Fibroblast of pulmonary artery (primary cell): ENCODE measurements at regions not wholly inside any gene's neighbourhood (a gene's known extent, or its start where the extent isn't known, plus 50 kb on each side); places are given as distances from the start of the nearest gene placed in this dataset.

ENCODE experiments used
- DNase-seq: peaks from one replicate; pipeline ENCODE4 v3.0.0-alpha.2; 2010; ENCODE audit warnings: low read depth
- H3K4me3 ChIP-seq: replicated peaks from 2 replicates; pipeline ENCODE4 v1.5.1; 2011; ENCODE audit warnings: low read depth, mild to moderate bottlenecking, control low read depth, low read length, moderate library complexity
- TF ChIP-seq, protein P1 (sequence below): IDR thresholded peaks from 2 replicates; pipeline ENCODE4 v1.5.1; 2011; ENCODE audit warnings: mild to moderate bottlenecking, control low read depth, low read length, inconsistent platforms; ENCODE audit errors: missing control alignments

DNA sequence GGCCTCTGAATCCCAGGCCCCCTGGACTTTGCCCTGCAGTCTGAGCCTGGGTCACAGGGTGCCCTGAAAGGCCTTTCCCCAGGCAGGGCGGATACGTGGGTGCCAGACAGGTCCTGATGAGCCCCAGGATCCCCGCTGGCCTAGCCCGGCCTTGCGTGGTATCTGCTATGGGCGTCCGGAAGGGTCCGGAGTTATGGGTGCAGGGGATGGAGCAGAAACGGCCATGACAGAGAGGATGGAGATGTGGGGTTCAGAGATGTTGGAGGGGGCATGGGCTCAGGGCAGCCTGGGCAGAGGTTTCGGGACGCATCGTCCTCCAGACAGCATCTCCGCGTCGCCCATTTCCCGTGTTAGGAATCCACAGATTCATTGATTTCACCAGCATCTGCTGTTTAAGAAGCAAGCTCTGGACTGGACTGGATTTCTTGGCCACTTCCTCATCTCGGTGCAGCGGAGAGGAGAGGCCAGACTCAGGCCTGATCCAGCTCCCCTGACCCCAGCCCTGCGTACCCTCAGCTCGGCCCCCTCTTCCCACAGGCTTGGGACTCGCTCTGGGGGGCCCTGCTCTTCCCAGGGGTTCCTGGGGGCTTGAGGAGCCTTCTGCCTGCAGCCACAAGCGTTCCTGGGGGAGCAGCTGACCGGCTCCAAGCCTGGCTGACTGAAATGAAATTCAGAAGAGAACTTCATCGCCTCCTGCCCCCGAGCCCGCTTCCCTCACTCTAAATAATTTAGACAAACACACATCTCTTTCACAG is 86.9 kb upstream of the ADRA2C start:
- no peak overlapping the region for H3K4me3 ChIP-seq
- TF ChIP-seq, protein P1, sequence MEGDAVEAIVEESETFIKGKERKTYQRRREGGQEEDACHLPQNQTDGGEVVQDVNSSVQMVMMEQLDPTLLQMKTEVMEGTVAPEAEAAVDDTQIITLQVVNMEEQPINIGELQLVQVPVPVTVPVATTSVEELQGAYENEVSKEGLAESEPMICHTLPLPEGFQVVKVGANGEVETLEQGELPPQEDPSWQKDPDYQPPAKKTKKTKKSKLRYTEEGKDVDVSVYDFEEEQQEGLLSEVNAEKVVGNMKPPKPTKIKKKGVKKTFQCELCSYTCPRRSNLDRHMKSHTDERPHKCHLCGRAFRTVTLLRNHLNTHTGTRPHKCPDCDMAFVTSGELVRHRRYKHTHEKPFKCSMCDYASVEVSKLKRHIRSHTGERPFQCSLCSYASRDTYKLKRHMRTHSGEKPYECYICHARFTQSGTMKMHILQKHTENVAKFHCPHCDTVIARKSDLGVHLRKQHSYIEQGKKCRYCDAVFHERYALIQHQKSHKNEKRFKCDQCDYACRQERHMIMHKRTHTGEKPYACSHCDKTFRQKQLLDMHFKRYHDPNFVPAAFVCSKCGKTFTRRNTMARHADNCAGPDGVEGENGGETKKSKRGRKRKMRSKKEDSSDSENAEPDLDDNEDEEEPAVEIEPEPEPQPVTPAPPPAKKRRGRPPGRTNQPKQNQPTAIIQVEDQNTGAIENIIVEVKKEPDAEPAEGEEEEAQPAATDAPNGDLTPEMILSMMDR = no peak
- DNase-seq = no peak

DNA sequence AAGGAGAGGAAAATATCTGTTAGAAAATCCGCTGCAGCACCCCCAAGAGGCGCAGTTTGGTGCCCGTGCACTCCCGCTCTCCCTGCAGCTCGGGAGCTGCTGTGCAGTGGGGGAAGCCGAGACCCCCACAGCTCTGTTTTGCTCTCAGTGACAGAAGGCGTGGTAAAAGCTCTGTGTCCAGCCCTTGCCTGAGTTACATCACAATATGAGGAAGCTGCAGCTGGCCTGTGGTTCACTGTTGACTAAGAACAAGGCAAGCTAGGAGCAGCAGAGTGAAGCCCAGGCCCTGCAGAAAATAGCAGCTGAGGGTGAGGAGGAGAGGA is 88.5 kb upstream of the ADRA2C start:
- DNase-seq = no peak
- TF ChIP-seq, protein P1 = no peak
- no peak overlapping the region for H3K4me3 ChIP-seq

DNA sequence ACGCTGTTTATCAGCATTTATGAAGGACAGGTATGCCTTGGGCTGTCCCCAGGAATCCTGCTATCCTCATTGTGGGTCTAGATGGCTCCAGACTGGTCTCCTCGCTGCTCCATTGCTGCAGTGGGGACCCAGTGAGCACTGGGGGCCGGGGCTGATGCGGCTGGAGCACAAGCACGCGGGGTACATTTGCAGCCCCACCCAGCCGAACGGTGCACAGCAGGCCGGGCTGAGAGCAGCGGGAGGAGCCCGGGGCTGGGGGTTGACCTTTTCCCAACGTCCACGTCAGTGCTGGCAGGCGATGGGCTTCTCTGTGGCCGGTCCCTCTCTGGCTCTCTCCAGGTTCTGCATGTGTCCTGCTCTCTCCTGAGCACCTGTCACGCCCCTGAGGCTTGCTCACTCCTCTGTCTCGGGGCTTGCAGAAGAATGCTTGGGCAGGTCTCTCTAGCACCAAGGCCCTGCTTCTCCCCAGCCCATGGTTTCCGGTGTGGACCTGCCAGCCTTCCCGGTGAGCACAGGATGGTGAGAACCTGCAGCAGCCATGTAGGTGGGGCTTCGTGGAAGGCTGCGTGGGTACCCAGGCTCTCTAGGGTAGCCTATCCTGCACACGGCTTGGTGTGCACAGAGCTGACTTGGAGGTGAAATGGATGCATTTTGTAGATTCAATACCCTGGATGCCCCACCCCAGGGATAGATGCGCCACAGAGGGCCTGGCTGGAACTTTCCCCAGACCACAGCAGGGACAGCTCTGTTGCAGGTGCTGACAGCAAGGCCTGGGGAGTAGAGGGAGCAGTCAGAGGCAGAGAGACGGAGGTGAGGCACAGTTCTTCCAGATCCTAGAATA is 89.1 kb upstream of the ADRA2C start:
- H3K4me3 ChIP-seq = no peak overlapping the region
- TF ChIP-seq, protein P1 = no peak
- DNase-seq = no peak

DNA sequence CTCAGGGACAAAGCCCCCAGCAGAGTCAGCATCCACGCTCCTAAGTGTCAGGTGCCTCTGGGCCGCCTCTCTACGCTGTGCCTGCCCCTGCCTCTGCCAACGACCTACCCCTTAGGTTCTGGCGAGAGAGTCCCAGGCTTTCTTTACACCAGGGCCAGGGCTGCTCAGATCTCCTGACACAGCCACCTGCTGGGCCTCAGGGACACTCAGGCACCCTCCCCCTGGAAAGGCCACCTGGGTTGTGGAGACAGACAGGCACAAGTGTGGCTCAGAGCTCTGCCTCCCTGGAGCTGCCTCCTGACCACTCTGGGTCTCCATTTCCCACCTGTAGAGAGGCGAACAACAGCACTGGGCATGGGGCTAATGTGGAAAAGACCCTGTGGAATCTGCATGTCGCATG is 90.0 kb upstream of the ADRA2C start:
- DNase-seq = no peak
- no peak overlapping the region for H3K4me3 ChIP-seq
- TF ChIP-seq, protein P1 = no peak

DNA sequence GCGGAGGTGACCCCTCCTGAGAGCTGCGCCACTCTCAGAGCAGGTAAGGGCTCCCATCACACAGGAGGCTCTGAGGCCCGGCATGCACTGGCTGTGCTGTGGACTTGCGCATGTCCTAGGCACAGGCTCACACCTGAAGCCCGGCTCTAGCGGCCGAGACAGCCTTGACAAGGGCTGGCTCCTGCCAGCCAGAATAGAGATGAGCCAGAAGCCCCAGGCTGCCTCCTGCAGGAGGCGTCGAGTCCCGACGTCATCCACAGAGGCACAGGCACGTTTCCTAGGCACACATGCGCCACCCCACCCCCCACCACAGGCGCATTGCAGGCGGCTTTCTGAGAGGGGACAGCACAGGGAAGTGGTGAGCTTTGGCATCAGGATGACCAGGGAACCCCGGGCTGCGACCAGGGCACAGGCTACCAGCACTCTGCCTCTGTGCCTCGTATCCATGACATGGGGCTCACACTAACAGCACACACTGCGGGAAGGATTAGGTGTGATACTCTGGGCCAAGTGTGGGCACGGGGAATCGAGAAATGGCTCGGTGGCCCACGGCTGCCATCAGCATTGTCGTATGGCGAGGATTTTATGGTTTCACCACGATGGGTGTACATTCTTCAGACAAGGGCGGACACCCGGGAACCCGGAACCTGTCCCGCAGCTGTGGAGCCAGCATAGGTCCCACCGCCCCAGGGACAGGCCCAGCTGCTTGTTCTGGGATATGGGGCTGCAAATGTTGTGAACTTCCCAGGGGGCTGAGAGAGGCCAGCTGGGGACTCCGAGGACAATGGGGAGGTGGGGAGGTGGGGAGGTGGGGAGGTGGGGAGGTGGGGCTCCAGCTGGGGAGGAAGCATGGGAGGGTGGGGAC is 90.7 kb upstream of the ADRA2C start:
- TF ChIP-seq, protein P1 = no peak
- DNase-seq = no peak
- no peak overlapping the region for H3K4me3 ChIP-seq

DNA sequence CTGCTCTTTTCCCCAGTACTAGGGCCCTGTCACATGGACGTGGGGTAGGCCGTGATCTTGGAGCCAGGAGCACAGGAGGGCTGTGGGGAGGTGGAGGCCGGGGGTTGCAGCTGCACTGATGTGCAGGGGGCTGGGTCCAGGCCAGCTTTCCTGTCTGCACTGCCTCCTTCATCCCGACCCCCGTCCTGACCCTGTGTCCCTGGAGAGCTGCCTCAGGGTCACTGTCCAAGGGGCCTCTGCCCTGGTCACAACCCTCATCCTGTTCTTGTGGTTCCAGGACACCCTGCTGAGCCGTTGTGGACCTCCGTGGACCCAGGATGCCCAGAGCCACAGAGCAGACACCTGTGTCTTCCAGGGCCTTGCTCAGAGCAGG is 91.7 kb upstream of the ADRA2C start:
- H3K4me3 ChIP-seq = no peak overlapping the region
- TF ChIP-seq, protein P1 = no peak
- DNase-seq = no peak
